ENCODE measurements at regions not wholly inside any gene's neighbourhood (a gene's known extent, or its start where the extent isn't known, plus 50 kb on each side); places are given as distances from the start of the nearest gene placed in this dataset.

- no peak for TF ChIP-seq POLR2A (IDR thresholded peaks at IDR 0.05)
- no peak for TF ChIP-seq CTCF (IDR thresholded peaks at IDR 0.05)
Measured at GRCh38 chr3:117977504-117978228, 1057.0 kb downstream of the IGSF11 start.

Measured in prostate gland (tissue), 2 donors.